ENCODE measurements at regions not wholly inside any gene's neighbourhood (a gene's known extent, or its start where the extent isn't known, plus 50 kb on each side); places are given as distances from the start of the nearest gene placed in this dataset.

DNA sequence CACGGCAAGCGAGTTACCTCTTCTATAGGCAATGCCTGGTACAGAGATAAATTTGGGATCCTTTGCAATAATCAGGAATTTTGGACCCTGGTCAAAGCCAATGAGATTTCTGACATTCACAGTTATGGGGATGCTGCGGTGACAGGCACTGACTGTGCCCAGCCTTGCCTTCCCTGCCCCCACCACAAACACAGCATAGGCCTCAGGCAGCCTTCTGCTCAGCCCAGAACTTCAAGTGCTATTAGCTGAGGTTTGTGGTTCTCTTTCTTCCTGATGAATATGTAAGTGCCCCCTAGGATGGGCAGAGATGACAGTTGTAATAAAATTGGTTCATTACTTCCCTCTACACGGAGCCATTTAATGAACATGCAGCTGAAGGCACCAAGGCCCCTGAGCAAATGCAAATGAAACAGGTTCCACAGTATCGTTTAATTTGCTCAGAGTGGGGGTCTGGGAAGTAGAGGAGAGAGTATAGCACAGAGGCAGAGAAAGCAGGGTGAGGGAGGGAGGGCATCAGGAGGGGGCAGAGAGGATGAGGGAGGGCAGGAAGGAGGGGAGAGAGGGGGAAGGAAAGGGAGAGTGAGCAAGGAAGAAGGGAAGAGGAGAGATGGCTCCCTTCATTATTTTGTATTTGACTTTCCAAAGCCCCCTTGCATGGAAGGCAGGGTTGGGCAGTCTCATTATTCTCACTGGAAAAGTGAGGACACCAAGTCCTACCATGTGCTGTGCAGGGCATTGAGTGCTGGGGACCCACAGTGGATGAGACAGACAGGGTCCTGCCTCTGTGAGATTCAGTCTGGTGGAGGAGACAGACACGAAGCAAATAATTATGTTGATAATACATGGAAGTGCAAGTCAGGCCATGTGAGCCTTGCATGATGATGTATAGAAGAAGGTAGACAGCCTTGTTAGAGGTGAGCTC is 513.0 kb downstream of the PTPRU start:
- Histone ChIP-seq H3K4me1 (ENCODE audit: control insufficient read depth in 5 of 5, insufficient read depth in 5 of 5, low read length in 5 of 5) (no peaks in the 10 kb centered on the region), H3K27me3 (ENCODE audit: control insufficient read depth in 3 of 3, insufficient read depth in 3 of 3, low read length in 2 of 3) (peaks cover 0 to 3% (median 0%) of the 10 kb centered on the region in 3 donors), H3K9me3 (ENCODE audit: control insufficient read depth in 4 of 4, insufficient read depth in 3 of 4, low read length in 3 of 4) (no peaks in the 10 kb centered on the region), H3K9ac (ENCODE audit: insufficient read depth in 1 of 2, low read length in 2 of 2) (no peak overlapping the region), H3K27ac (ENCODE audit: low read depth in 1 of 2, low read length in 1 of 2) (no peak overlapping the region), H3K4me3 (no peak overlapping the region), H3K36me3 (ENCODE audit: control insufficient read depth in 4 of 4, insufficient read depth in 4 of 4, low read length in 4 of 4) (no peaks in the 10 kb centered on the region)
- WGBS, 2 donors, result 61% methylated on average over 6 of the region's 6 CpGs
- TF ChIP-seq, protein P1, sequence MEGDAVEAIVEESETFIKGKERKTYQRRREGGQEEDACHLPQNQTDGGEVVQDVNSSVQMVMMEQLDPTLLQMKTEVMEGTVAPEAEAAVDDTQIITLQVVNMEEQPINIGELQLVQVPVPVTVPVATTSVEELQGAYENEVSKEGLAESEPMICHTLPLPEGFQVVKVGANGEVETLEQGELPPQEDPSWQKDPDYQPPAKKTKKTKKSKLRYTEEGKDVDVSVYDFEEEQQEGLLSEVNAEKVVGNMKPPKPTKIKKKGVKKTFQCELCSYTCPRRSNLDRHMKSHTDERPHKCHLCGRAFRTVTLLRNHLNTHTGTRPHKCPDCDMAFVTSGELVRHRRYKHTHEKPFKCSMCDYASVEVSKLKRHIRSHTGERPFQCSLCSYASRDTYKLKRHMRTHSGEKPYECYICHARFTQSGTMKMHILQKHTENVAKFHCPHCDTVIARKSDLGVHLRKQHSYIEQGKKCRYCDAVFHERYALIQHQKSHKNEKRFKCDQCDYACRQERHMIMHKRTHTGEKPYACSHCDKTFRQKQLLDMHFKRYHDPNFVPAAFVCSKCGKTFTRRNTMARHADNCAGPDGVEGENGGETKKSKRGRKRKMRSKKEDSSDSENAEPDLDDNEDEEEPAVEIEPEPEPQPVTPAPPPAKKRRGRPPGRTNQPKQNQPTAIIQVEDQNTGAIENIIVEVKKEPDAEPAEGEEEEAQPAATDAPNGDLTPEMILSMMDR (IDR thresholded peaks at IDR 0.05; ENCODE audit: control extremely low read depth, extremely low read depth), result no peak
- DNase-seq, result no peak
- ATAC-seq (ENCODE audit: insufficient read depth, low FRiP score), result no peak

DNA sequence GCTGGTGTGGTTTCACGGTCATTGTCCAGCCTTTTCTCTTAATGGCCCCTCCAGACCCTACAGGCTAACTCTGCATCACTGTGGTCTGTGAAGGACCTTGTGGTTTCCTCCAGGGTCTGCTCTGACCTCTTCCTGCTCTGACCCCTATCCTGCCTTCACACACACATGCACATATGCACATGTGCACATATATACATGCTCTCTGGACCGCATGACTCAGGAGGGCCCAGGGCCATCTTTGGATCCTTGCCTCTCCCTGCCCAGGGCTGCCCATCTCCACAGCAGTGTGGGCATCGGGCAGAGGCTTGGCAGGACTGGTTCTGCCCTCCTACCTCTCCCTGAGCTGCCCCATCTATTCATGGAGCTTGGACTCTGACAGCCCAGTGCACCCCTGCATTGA is 510.9 kb downstream of the PTPRU start:
- Histone ChIP-seq H3K9ac (ENCODE audit: insufficient read depth in 1 of 2, low read length in 2 of 2) (no peak overlapping the region), H3K36me3 (ENCODE audit: control insufficient read depth in 4 of 4, insufficient read depth in 4 of 4, low read length in 4 of 4) (no peaks in the 10 kb centered on the region), H3K4me3 (no peak overlapping the region), H3K27ac (ENCODE audit: low read depth in 1 of 2, low read length in 1 of 2) (no peak overlapping the region), H3K4me1 (ENCODE audit: control insufficient read depth in 5 of 5, insufficient read depth in 5 of 5, low read length in 5 of 5) (no peaks in the 10 kb centered on the region), H3K27me3 (ENCODE audit: control insufficient read depth in 3 of 3, insufficient read depth in 3 of 3, low read length in 2 of 3) (peaks cover 0 to 5% (median 0%) of the 10 kb centered on the region in 3 donors), H3K9me3 (ENCODE audit: control insufficient read depth in 4 of 4, insufficient read depth in 3 of 4, low read length in 3 of 4) (no peaks in the 10 kb centered on the region)
- DNase-seq (no peak), ATAC-seq (ENCODE audit: insufficient read depth, low FRiP score) (no peak)
- TF ChIP-seq, protein P1 (IDR thresholded peaks at IDR 0.05; ENCODE audit: control extremely low read depth, extremely low read depth), result no peak
- WGBS, 2 donors, result 86 to 96% methylated on average over 3 of the region's 3 CpGs

DNA sequence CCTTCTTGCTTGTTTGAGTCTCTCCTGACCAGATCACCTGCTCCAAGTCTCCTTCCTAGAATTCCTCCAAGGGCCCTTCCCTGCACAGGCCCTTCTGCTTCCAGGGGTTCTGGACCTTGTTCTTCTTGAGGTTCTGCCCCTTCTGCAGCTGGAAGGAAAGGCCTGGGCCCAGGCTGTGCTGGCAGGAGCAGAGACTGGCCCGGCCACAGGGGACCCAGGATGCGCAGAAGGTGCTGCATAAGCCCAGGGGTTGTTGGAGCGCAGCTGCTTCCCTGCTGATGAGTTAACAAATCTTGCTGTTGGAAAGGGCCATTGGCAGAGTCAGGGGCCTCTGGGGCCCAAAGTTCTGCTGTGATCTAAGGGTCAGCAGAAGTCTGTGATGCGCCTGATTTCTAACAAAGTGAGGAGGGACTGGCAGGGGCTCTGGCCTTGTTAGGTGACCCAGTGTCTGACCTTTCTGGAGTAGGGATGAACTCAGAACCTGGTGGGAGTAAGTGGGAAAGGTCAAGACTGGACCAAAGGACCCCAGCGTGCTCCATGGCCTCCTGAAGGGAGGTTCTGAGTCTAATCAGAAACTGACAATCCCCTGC is 509.8 kb downstream of the PTPRU start:
- TF ChIP-seq, protein P1 (IDR thresholded peaks at IDR 0.05; ENCODE audit: control extremely low read depth, extremely low read depth), result no peak

More for the DNA sequence above, 509.8 kb downstream of the PTPRU start:
- Histone ChIP-seq H3K4me1 (ENCODE audit: control insufficient read depth in 5 of 5, insufficient read depth in 5 of 5, low read length in 5 of 5) (no peaks in the 10 kb centered on the region), H3K27ac (ENCODE audit: low read depth in 1 of 2, low read length in 1 of 2) (no peak overlapping the region), H3K4me3 (no peak overlapping the region), H3K36me3 (ENCODE audit: control insufficient read depth in 4 of 4, insufficient read depth in 4 of 4, low read length in 4 of 4) (no peaks in the 10 kb centered on the region), H3K9me3 (ENCODE audit: control insufficient read depth in 4 of 4, insufficient read depth in 3 of 4, low read length in 3 of 4) (no peaks in the 10 kb centered on the region), H3K9ac (ENCODE audit: insufficient read depth in 1 of 2, low read length in 2 of 2) (no peak overlapping the region), H3K27me3 (ENCODE audit: control insufficient read depth in 3 of 3, insufficient read depth in 3 of 3, low read length in 2 of 3) (peaks cover 0 to 7% (median 0%) of the 10 kb centered on the region in 3 donors)
- WGBS, 2 donors, result 88 to 89% methylated on average over 5 of the region's 5 CpGs
- DNase-seq (no peak), ATAC-seq (ENCODE audit: insufficient read depth, low FRiP score) (no peak)
